Activated naive CD4-positive, alpha-beta T cell treated with anti-CD3 and anti-CD28 coated beads, Interleukin-2, amount 50 U/mL, for 16 hours (primary cell): ENCODE measurements at regions not wholly inside any gene's neighbourhood (a gene's known extent, or its start where the extent isn't known, plus 50 kb on each side); places are given as distances from the start of the nearest gene placed in this dataset.

Source experiments
- DNase-seq: peaks from one replicate; pipeline ENCODE4 v3.0.0-alpha.2; 2020

GRCh38 chr13:79079351-79079839, 326.7 kb downstream of the RBM26 start:
- no peak for DNase-seq

- DNase-seq, result no peak
Observed at GRCh38 chr13:79075703-79076102, 330.4 kb downstream of the RBM26 start.

- DNase-seq, result no peak
Observed at GRCh38 chr13:79070343-79070974, 335.6 kb downstream of the RBM26 start.

- DNase-seq, result no peak
Observed at GRCh38 chr13:79062291-79062690, 343.8 kb downstream of the RBM26 start.

- no peak for DNase-seq
Observed at GRCh38 chr13:79060216-79060615, 345.8 kb downstream of the RBM26 start.

GRCh38 chr13:79056706-79057105, 349.3 kb downstream of the RBM26 start:
- no peak for DNase-seq

- no peak for DNase-seq
Observed at GRCh38 chr13:79051472-79051871, 354.6 kb downstream of the RBM26 start.

- DNase-seq, result no peak
Observed at GRCh38 chr13:79044415-79044814, 361.6 kb downstream of the RBM26 start.

GRCh38 chr13:79043208-79043607, 362.8 kb downstream of the RBM26 start:
- DNase-seq, result no peak

- DNase-seq, result no peak
Observed at GRCh38 chr13:79037197-79037596, 368.9 kb downstream of the RBM26 start.

GRCh38 chr13:79034341-79034740, 371.7 kb downstream of the RBM26 start:
- DNase-seq, result no peak

GRCh38 chr13:79030513-79030912, 371.6 kb upstream of the OBI1 start:
- no peak for DNase-seq

- no peak for DNase-seq
Observed at GRCh38 chr13:79018166-79018565, 359.2 kb upstream of the OBI1 start.

- no peak for DNase-seq
Observed at GRCh38 chr13:79011179-79011578, 352.2 kb upstream of the OBI1 start.

- DNase-seq, result no peak
Observed at GRCh38 chr13:79003989-79004898, 345.3 kb upstream of the OBI1 start.

- no peak for DNase-seq
Observed at GRCh38 chr13:78999494-78999893, 340.5 kb upstream of the OBI1 start.

GRCh38 chr13:78998630-78999315, 339.8 kb upstream of the OBI1 start:
- DNase-seq, result no peak

- no peak for DNase-seq
Observed at GRCh38 chr13:78997902-78998629, 339.1 kb upstream of the OBI1 start.

GRCh38 chr13:78993792-78994191, 334.8 kb upstream of the OBI1 start:
- DNase-seq, result no peak

GRCh38 chr13:78981913-78982312, 323.0 kb upstream of the OBI1 start:
- DNase-seq, result no peak

GRCh38 chr13:78979349-78979748, 320.4 kb upstream of the OBI1 start:
- no peak for DNase-seq

- no peak for DNase-seq
Observed at GRCh38 chr13:78978381-78978998, 319.5 kb upstream of the OBI1 start.
